ENCODE measurements at regions not wholly inside any gene's neighbourhood (a gene's known extent, or its start where the extent isn't known, plus 50 kb on each side); places are given as distances from the start of the nearest gene placed in this dataset.

- Histone ChIP-seq H3K9ac (ENCODE audit: low read depth in 1 of 2, low read length in 2 of 2) (no peak overlapping the region), H3K9me3 (ENCODE audit: control insufficient read depth in 4 of 4, low read length in 3 of 4) (peaks cover 0 to 6% (median 5%) of the 10 kb centered on the region in 4 donors), H3K36me3 (ENCODE audit: control insufficient read depth in 4 of 4, insufficient read depth in 3 of 4, low read depth in 1 of 4, low read length in 3 of 4) (no peaks in the 10 kb centered on the region), H3K4me1 (ENCODE audit: control insufficient read depth in 4 of 4, insufficient read depth in 4 of 4, low read length in 3 of 4) (no peaks in the 10 kb centered on the region), H3K27ac (ENCODE audit: low read depth in 1 of 2, low read length in 2 of 2) (no peak overlapping the region), H3K27me3 (ENCODE audit: control insufficient read depth in 4 of 4, insufficient read depth in 4 of 4, low read length in 3 of 4) (no peaks in the 10 kb centered on the region), H3K4me3 (ENCODE audit: low read depth in 1 of 3, low read length in 3 of 3) (no peak overlapping the region)
- TF ChIP-seq RXRA (IDR thresholded peaks at IDR 0.05) (no peak), TAF1 (conservative IDR thresholded peaks at IDR 0.05) (no peak), EGR1 (IDR thresholded peaks at IDR 0.05; ENCODE audit: low read depth in 2 of 2) (no peak), ZBTB33 (IDR thresholded peaks at IDR 0.05) (no peak)
- peak; percentile 14 for DNase-seq (ENCODE audit: low spot score)
- WGBS, result 87% methylated on average over 5 of the region's 5 CpGs
Observed at GRCh38 chr1:30599721-30600120, 123.7 kb downstream of the MATN1 start.

GRCh38 chr1:30598571-30599114 lies 124.7 kb downstream of the MATN1 start:
- peak; percentile 13 for DNase-seq (ENCODE audit: low spot score)
- no peaks in the 10 kb centered on the region for H3K27me3 ChIP-seq (ENCODE audit: control insufficient read depth in 4 of 4, insufficient read depth in 4 of 4, low read length in 3 of 4)
- H3K27ac ChIP-seq (ENCODE audit: low read depth in 1 of 2, low read length in 2 of 2), result no peak overlapping the region
- WGBS, result 90% methylated on average over 4 of the region's 4 CpGs
- peaks cover 0 to 6% (median 5%) of the 10 kb centered on the region in 4 donors for H3K9me3 ChIP-seq (ENCODE audit: control insufficient read depth in 4 of 4, low read length in 3 of 4)
- no peak overlapping the region for H3K9ac ChIP-seq (ENCODE audit: low read depth in 1 of 2, low read length in 2 of 2)
- H3K4me3 ChIP-seq (ENCODE audit: low read depth in 1 of 3, low read length in 3 of 3), result no peak overlapping the region
- no peaks in the 10 kb centered on the region for H3K4me1 ChIP-seq (ENCODE audit: control insufficient read depth in 4 of 4, insufficient read depth in 4 of 4, low read length in 3 of 4)
- TF ChIP-seq EGR1 (IDR thresholded peaks at IDR 0.05; ENCODE audit: low read depth in 2 of 2) (no peak), FOXA2 (IDR thresholded peaks at IDR 0.05) (no peak), SP1 (IDR thresholded peaks at IDR 0.05) (no peak)
- no peaks in the 10 kb centered on the region for H3K36me3 ChIP-seq (ENCODE audit: control insufficient read depth in 4 of 4, insufficient read depth in 3 of 4, low read depth in 1 of 4, low read length in 3 of 4)

- 70% methylated on average over 6 of the region's 6 CpGs for WGBS
Observed at GRCh38 chr1:30597711-30598110, 125.7 kb downstream of the MATN1 start.

More at GRCh38 chr1:30597711-30598110, 125.7 kb downstream of the MATN1 start:
- Histone ChIP-seq H3K9me3 (ENCODE audit: control insufficient read depth in 4 of 4, low read length in 3 of 4) (peaks cover 0 to 9% (median 6%) of the 10 kb centered on the region in 4 donors), H3K4me1 (ENCODE audit: control insufficient read depth in 4 of 4, insufficient read depth in 4 of 4, low read length in 3 of 4) (no peaks in the 10 kb centered on the region), H3K4me3 (ENCODE audit: low read depth in 1 of 3, low read length in 3 of 3) (no peak overlapping the region), H3K36me3 (ENCODE audit: control insufficient read depth in 4 of 4, insufficient read depth in 3 of 4, low read depth in 1 of 4, low read length in 3 of 4) (no peaks in the 10 kb centered on the region), H3K27me3 (ENCODE audit: control insufficient read depth in 4 of 4, insufficient read depth in 4 of 4, low read length in 3 of 4) (no peaks in the 10 kb centered on the region), H3K9ac (ENCODE audit: low read depth in 1 of 2, low read length in 2 of 2) (no peak overlapping the region), H3K27ac (ENCODE audit: low read depth in 1 of 2, low read length in 2 of 2) (no peak overlapping the region)
- TF ChIP-seq FOXA1 (IDR thresholded peaks at IDR 0.05) (no peak), MAX (IDR thresholded peaks at IDR 0.05) (no peak), HNF4G (IDR thresholded peaks at IDR 0.05) (no peak), ZBTB33 (IDR thresholded peaks at IDR 0.05) (no peak), NR2F2 (IDR thresholded peaks at IDR 0.05) (no peak), YY1 (IDR thresholded peaks at IDR 0.05) (no peak)
- peak; percentile 26 for DNase-seq (ENCODE audit: low spot score)
